HepG2 (cell line): ENCODE measurements at regions not wholly inside any gene's neighbourhood (a gene's known extent, or its start where the extent isn't known, plus 50 kb on each side); places are given as distances from the start of the nearest gene placed in this dataset.

ENCODE experiments used
- ATF2 ChIP-seq: sonication (generic); formaldehyde crosslinking; IDR thresholded peaks from 2 replicates; pipeline ENCODE4 v1.4.0; 2020; ENCODE audit warnings: missing genetic modification reagents
- FOXK2 ChIP-seq: fragments of 450-650 bp; IDR thresholded peaks from 2 replicates; pipeline ENCODE4 v1.6.1; 2016
- GABPB1 ChIP-seq: IDR thresholded peaks from 2 replicates; pipeline ENCODE4 v1.6.1; 2016; ENCODE audit warnings: mild to moderate bottlenecking, missing genetic modification reagents, moderate library complexity, missing compliant biosample characterization
- HES4 ChIP-seq: sonication (generic); formaldehyde crosslinking; IDR thresholded peaks from 2 replicates; pipeline ENCODE4 v1.9.0; 2021; ENCODE audit warnings: mild to moderate bottlenecking, missing genetic modification reagents, borderline replicate concordance
- KLF6 ChIP-seq: IDR thresholded peaks from 2 replicates; pipeline ENCODE4 v1.8.0; 2016; ENCODE audit warnings: missing biosample characterization, missing genetic modification reagents
- ZBTB7A ChIP-seq: sonication (generic); formaldehyde crosslinking; IDR thresholded peaks from 2 replicates; pipeline ENCODE4 v1.8.0; 2022; ENCODE audit warnings: mild to moderate bottlenecking, missing genetic modification reagents
- ZNF24 ChIP-seq: fragments of 450-650 bp; IDR thresholded peaks from 2 replicates; pipeline ENCODE4 v1.6.1; 2017; ENCODE audit warnings: antibody characterized with exemption, mild to moderate bottlenecking
- ZNF280D ChIP-seq: sonication (generic); formaldehyde crosslinking; IDR thresholded peaks from 2 replicates; pipeline ENCODE4 v1.5.1; 2020; ENCODE audit warnings: mild to moderate bottlenecking, missing genetic modification reagents

GRCh38 chr3:151962352-151962751 lies 88.9 kb downstream of the SUCNR1 start:
- TF ChIP-seq KLF6 (CRISPR knock-in tag) = no peak
- TF ChIP-seq ZNF24 = no peak
- no peak for TF ChIP-seq FOXK2
- TF ChIP-seq ZNF280D = no peak
- TF ChIP-seq ZBTB7A (CRISPR knock-in tag) = no peak
- TF ChIP-seq HES4 = no peak
- TF ChIP-seq GABPB1 (CRISPR knock-in tag) = no peak
- TF ChIP-seq ATF2 (CRISPR knock-in tag) = no peak
